NB4 (cell line): ENCODE measurements at regions not wholly inside any gene's neighbourhood (a gene's known extent, or its start where the extent isn't known, plus 50 kb on each side); places are given as distances from the start of the nearest gene placed in this dataset.

Source experiments
- MYC ChIP-seq: IDR thresholded peaks from 2 replicates; pipeline ENCODE4 v1.6.1; 2011; ENCODE audit warnings: low read depth, low read length
- TF ChIP-seq, protein P1 (sequence below): IDR thresholded peaks from one replicate; pipeline ENCODE4 v1.5.1; 2012; ENCODE audit warnings: low read depth, low read length
- TF ChIP-seq, protein P2 (sequence below): IDR thresholded peaks from 2 replicates; pipeline ENCODE4 v1.6.1; 2011; ENCODE audit warnings: low read depth, low read length

DNA sequence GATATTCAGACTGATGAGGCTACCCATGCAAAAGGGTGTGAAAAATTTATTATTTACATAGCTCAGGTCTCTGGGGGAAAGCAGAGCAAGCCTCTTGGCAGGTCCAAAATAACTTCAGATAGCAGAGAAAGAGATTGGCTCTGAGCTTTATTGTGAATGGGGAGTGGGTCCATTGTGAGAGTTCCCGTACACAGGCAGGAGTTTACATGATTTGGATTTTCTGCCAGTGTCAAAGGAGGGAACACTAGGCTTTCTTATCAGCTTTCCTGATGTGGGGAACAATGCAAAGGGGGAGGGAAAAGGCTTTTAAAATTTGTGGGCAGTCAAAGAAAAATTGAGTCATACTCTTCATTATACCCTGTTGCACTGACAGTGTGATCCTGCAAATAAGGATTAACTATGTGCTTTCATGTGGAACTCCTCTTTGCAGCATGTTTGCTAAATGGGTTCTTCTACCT is 615.0 kb upstream of the RIOK2 start:
- TF ChIP-seq, protein P1, sequence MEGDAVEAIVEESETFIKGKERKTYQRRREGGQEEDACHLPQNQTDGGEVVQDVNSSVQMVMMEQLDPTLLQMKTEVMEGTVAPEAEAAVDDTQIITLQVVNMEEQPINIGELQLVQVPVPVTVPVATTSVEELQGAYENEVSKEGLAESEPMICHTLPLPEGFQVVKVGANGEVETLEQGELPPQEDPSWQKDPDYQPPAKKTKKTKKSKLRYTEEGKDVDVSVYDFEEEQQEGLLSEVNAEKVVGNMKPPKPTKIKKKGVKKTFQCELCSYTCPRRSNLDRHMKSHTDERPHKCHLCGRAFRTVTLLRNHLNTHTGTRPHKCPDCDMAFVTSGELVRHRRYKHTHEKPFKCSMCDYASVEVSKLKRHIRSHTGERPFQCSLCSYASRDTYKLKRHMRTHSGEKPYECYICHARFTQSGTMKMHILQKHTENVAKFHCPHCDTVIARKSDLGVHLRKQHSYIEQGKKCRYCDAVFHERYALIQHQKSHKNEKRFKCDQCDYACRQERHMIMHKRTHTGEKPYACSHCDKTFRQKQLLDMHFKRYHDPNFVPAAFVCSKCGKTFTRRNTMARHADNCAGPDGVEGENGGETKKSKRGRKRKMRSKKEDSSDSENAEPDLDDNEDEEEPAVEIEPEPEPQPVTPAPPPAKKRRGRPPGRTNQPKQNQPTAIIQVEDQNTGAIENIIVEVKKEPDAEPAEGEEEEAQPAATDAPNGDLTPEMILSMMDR: no peak
- TF ChIP-seq, protein P2, sequence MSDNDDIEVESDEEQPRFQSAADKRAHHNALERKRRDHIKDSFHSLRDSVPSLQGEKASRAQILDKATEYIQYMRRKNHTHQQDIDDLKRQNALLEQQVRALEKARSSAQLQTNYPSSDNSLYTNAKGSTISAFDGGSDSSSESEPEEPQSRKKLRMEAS: no peak
- no peak for TF ChIP-seq MYC
